GM18861 (cell line): ENCODE measurements at regions not wholly inside any gene's neighbourhood (a gene's known extent, or its start where the extent isn't known, plus 50 kb on each side); places are given as distances from the start of the nearest gene placed in this dataset.

Experiments
- ATAC-seq: cut with Tn5 transposase; IDR thresholded peaks from one replicate; pipeline ENCODE4 v1.9.1; 2021; ENCODE audit not compliant: unreplicated experiment

DNA sequence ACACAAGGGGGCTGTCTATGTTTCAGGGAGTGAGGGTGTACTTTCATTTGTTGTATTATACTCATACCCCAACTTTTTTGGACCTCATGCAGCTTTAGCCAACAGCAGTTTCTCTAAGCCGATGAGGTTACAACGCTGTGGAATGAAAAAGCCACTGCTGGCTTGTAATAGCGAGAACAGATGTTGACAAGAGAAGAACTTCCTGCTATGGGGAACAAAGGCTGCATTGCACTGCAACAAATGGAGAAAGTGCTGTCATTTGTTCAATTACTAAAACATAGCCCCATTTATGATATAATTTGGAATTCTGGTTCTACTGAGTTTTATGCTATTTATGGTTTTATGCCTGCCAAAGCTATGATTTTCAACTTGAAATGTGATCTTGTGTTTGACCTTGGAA lies 104.2 kb upstream of the TMEM72 start:
- no peak for ATAC-seq

DNA sequence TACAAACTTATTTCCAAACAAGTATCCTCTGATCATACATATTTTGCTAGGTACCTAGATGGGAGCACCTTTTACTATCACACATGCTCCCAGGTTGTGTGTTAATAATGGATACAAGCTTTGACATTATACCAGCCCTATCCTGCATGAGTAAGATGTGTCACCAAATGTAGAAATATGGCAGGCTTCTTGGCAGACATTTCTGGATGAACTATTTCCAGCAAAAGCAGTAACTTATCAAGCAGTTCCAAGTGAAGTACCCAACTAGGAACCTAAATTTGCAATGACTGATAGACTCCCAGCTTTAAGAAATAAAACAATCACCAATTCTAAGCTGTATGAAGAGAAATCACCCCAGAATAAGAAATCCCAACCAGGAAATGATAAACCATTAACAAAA lies 103.7 kb upstream of the TMEM72 start:
- ATAC-seq = no peak

- ATAC-seq = no peak
Measured at GRCh38 chr10:44809647-44810046, 101.5 kb upstream of the TMEM72 start.

- no peak for ATAC-seq
Measured at GRCh38 chr10:44811072-44811471, 100.1 kb upstream of the TMEM72 start.

GRCh38 chr10:44813201-44813600 lies 97.9 kb upstream of the TMEM72 start:
- ATAC-seq = no peak

- ATAC-seq = no peak
Measured at GRCh38 chr10:44814929-44815328, 96.2 kb upstream of the TMEM72 start.

GRCh38 chr10:44818041-44818649 lies 93.0 kb upstream of the TMEM72 start:
- ATAC-seq = no peak

DNA sequence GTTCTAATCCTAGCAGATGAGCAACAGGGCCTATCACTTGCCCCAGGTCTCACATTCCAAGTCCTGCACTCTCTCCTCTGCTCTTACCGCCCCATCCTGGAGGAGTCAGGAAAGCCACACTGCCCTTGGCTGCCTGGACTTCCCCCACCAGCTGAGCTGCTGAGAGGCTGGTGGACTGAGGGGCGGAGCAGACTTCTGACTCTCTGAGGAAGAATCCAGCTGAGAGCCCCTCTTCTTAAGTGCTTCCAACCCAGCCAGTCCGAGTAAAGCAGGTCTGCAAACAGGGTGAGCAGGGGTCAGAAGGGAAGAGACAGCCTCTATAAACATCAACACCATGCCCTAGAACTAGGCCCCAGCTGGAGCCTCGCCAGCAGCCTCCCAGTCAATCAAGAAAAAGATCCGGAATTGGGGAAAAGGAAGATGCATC lies 92.4 kb upstream of the TMEM72 start:
- ATAC-seq = no peak

DNA sequence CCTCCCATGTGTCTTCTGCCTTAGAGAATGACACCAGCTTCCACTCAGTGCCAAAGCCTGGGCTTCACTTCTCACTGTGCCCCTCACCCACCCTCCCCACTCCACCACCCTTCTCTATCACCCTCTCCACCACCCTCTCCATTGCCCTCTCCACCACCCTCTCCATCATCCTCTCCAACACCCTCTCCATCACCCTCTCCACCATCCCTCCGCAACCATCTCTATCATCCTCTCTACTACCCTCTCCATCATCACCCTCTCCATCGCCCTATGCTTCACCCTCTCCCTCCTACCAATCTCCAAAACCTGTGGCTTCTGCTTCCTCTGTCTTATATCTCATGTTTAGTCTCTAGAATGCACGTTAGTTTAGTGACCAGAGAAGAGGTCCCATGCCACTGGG lies 91.0 kb upstream of the TMEM72 start:
- no peak for ATAC-seq

GRCh38 chr10:44821290-44821689 lies 89.8 kb upstream of the TMEM72 start:
- ATAC-seq = no peak

GRCh38 chr10:44822349-44822748 lies 88.8 kb upstream of the TMEM72 start:
- no peak for ATAC-seq

DNA sequence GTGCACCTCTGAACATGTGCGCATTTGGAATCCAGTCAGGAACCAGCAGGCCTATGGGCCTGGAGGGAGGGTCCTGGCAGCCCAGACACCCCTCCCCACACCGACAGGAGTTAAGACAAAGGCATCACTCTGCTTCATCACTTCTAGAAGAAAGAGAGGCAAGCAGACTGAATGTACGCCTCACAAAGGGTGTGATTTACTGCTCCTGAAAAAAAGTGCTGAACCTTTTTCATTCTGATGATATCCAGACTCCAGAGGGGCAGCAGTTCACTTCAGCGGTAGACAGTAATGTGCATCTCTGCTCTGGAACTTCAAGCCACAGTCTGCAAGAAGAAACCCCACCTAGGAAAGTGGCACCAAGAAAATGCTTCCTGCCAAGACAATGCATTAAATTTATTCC lies 88.2 kb upstream of the TMEM72 start:
- ATAC-seq = no peak

DNA sequence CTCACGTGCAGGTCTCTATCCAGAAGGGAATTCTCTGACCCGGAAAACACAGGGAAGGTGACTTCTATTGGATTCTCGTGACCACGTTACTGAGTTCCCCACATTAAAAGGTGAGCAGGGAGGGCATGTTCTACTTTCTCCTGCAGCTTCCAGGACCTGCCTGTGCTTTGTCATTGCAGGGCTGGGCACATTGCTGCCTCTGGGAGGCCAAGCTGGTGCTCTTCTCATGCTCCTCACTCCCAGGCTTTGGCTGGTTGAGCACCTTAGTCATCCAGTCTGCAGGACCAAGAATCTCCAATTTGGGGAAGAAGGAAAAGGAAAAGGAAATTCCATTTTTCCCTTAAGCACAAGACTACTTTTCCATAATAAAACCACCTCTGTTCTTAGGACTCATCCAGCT lies 86.5 kb upstream of the TMEM72 start:
- ATAC-seq = no peak

GRCh38 chr10:44827431-44828006 lies 83.6 kb upstream of the TMEM72 start:
- no peak for ATAC-seq

DNA sequence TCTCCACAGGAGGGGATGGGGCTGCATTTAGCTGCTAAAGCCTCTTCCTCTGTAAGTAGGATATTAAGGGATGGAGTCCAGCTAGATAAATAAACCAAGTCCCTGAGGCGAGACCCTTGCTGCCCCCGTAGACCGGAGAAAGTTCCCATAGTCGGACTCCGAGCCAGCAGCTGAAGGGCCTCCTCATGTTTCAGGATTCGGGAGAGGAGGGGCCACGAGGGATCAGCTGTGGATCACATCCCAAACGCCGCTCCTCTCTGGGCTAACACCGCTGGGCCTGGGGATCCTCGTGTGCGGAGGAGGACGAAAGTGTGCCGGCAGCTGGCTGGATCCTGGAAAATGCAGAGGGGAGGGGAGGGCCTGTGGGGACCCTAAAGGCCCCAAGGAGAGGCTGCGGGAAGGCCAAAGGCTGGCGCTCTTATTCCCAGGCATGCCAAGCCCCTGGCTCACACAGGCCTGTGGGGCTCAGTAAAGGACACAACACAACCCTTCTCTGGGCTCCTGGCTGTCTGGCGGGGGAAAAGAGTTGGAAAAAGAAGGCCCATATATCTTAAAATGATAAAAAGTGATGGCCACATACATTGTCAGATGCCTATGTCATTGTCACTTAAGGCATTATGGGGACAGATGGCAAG lies 82.5 kb upstream of the TMEM72 start:
- no peak for ATAC-seq

GRCh38 chr10:44829426-44829825 lies 81.7 kb upstream of the TMEM72 start:
- ATAC-seq = no peak

GRCh38 chr10:44830022-44830421 lies 81.1 kb upstream of the TMEM72 start:
- no peak for ATAC-seq

GRCh38 chr10:44831581-44831980 lies 79.6 kb upstream of the TMEM72 start:
- ATAC-seq = no peak

DNA sequence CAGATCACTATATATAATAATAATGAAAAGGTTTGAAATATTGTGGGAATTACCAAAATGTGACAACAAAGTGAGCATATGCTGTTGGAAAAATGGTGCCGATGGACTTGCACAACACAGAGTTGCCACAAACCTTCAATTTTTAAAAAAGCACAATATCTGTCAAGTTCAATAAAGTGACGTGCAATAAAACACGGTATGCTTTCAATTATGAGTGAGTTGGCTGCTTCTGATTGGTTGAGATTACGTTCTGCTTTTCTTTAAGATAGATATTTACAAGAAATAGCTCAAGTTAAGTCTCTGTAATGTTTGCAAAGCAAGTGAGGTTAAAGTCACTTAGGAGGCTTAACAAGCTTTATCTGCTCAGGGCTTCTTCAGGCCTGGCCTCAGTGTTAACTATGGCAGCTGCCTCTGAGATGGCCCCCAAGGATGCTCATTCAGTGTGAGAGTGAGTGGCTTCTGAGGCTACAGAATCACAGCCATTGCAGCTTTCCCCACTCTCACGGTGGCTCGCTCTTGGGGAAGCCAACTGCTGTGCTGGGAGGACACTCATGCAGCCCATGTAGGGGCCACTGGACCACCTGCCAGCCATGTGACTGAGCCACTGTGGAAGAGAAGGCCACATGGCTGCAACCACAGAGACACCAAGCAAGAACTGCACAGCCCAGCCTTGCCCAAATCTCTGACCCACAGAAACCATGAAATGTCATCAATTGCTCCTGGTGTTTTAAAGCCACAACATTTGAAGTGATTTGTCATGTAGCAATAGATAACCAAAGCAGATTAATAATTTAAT lies 78.3 kb upstream of the TMEM72 start:
- ATAC-seq = no peak

DNA sequence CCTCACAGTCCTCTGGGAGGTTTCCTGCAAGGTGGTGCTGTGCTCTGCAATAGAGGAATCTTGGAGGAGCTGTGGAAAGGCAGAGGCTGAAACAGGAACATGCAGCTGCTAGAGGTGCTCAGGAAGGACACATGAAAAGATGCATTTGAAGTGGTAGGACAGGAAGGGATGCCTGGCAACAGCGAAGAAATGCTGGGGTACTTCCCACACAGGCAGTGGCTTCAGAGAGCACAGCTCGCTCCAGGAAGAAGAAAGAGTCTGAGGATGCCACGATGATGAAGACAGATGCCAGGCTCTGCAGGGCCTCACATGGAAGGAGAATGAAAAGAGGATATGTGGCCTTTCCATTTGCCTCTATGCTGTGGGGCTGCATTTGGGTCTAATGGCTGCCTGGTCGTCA lies 77.0 kb upstream of the TMEM72 start:
- no peak for ATAC-seq

DNA sequence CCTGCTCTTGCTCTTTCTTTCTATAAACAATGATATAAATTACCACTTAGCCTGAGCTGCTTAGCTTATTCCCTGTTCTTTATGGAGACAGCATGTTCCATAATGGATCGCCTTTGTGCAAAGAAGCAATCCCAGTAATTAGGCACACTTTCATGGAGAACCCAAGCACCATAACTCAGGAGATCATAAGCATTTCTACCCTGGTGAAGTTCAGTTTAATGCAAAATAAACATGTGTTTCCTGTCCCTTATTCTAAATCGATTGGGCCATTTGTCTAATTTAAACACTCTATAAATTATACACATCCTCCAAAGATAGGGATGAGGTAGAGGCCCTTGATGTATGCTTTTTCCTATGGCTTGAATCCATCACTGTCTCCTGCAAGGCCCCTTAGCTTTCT lies 75.8 kb upstream of the TMEM72 start:
- no peak for ATAC-seq

DNA sequence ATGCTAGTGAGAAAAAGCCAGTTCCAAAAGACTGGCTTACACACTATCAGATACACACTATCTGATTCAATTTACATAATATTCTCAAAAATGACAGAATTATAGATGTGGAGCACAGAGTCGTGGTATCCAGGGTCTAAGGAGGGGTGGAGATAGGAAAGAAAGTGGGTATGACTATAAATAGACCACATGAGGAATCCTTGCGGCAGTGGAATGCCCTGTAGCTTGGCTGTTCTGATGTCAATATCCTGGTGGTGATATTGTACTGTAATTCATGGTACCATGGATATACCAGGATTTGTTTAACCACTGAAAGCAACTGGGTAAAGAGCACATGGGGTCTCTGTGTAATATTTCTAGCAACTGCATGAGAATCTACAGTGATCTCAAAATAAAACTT lies 67.7 kb upstream of the TMEM72 start:
- ATAC-seq = no peak
